ENCODE measurements at regions not wholly inside any gene's neighbourhood (a gene's known extent, or its start where the extent isn't known, plus 50 kb on each side); places are given as distances from the start of the nearest gene placed in this dataset.

DNA sequence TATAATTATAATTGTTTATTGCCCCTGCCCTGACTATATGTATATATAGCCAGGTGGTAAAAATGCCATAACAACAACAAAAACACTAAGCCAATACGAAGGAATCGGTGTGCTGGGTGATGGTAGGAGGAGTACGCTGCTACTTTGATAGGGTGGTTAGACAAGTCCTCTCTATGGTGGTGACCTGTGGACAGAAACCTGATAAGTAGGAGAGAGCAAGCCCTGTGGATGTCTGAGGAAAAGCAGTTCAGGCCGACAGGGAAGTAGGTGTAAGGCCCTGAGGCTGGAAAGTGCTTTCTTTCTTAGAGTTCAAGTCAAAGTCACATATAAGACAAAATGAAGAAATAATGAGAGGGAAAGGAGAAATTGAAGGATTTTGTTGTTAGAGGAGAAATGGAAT is 823.8 kb upstream of the CELF2 start:
- ChIA-PET SMC1A (ENCODE audit: uncharacterized antibody, unreplicated experiment) (no interaction called here), RAD21 (ENCODE audit: unreplicated experiment) (interaction anchor here (0.6 kb wide), 1 partner anchor 69 kb away, joined by 6 read pairs; no protein-coding TSS in a partner anchor), POLR2A (interaction anchor here (0.6 kb wide), 1 partner anchor 200 kb away, joined by 3 read pairs; no protein-coding TSS in a partner anchor), CTCF (no interaction called here)
- DNase-seq (ENCODE audit: low read depth, low spot score) (no peak), FAIRE-seq (no peak), ATAC-seq (no peak)
- Histone ChIP-seq H2AFZ (ENCODE audit: control insufficient read depth, low read depth, low read length) (no peak overlapping the region), H3K4me1 (ENCODE audit: control insufficient read depth, insufficient read depth, low read length) (no peaks in the 10 kb centered on the region), H3K27me3 (replicated peaks in 1 of 2; ENCODE audit: control insufficient read depth in 2 of 2, insufficient read depth in 2 of 2, low read length in 1 of 2) (no peaks in the 10 kb centered on the region), H3K79me2 (ENCODE audit: control insufficient read depth, insufficient read depth, low read length) (no peaks in the 10 kb centered on the region), H3K4me3 (no peak overlapping the region), H3K9me3 (replicated peaks; ENCODE audit: control insufficient read depth, insufficient read depth, low read length) (no peaks in the 10 kb centered on the region), H3K27ac (ENCODE audit: control insufficient read depth, insufficient read depth) (no peak overlapping the region), H4K20me1 (ENCODE audit: control insufficient read depth, insufficient read depth) (no peaks in the 10 kb centered on the region), H3K36me3 (ENCODE audit: control insufficient read depth in 2 of 2, insufficient read depth in 2 of 2, low read length in 1 of 2) (no peaks in the 10 kb centered on the region), H3K4me2 (ENCODE audit: control insufficient read depth, insufficient read depth) (no peak overlapping the region), H3K9ac (ENCODE audit: control insufficient read depth, insufficient read depth, low read length) (no peak overlapping the region)
- no TSS peak for BruUV-seq (replicated peaks)
- in situ Hi-C loops (cut with MboI), result no loop called here
- intact Hi-C loops (cut with micrococcal nuclease; ENCODE audit: unreplicated experiment), result no loop called here
- WGBS (ENCODE audit: insufficient coverage, insufficient replicate concordance, low lambda C conversion rate, missing lambda C conversion rate), result 57% methylated on average over 4 of the region's 4 CpGs
- TF ChIP-seq E2F8 (IDR thresholded peaks at IDR 0.05; ENCODE audit: low read depth, partially characterized antibody), result no peak
- no peak for TF ChIP-seq POU2F2 (IDR thresholded peaks at IDR 0.05; ENCODE audit: borderline replicate concordance, low read depth, low read length)
- no peak for TF ChIP-seq CBFB (IDR thresholded peaks at IDR 0.05; ENCODE audit: low read depth)
- TF ChIP-seq CHD2 (IDR thresholded peaks at IDR 0.05; ENCODE audit: borderline replicate concordance, low read depth, low read length), result no peak
- TF ChIP-seq, protein P1, sequence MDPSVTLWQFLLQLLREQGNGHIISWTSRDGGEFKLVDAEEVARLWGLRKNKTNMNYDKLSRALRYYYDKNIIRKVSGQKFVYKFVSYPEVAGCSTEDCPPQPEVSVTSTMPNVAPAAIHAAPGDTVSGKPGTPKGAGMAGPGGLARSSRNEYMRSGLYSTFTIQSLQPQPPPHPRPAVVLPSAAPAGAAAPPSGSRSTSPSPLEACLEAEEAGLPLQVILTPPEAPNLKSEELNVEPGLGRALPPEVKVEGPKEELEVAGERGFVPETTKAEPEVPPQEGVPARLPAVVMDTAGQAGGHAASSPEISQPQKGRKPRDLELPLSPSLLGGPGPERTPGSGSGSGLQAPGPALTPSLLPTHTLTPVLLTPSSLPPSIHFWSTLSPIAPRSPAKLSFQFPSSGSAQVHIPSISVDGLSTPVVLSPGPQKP (IDR thresholded peaks at IDR 0.05; ENCODE audit: low read depth, low read length), result no peak
- TF ChIP-seq NKRF (conservative IDR thresholded peaks at IDR 0.05), result no peak
- no peak for TF ChIP-seq TARDBP (IDR thresholded peaks at IDR 0.05; ENCODE audit: borderline replicate concordance)
- TF ChIP-seq BMI1 (IDR thresholded peaks at IDR 0.05; ENCODE audit: borderline replicate concordance), result no peak
- no peak for TF ChIP-seq RAD51 (IDR thresholded peaks at IDR 0.05)
- TF ChIP-seq, protein P2, sequence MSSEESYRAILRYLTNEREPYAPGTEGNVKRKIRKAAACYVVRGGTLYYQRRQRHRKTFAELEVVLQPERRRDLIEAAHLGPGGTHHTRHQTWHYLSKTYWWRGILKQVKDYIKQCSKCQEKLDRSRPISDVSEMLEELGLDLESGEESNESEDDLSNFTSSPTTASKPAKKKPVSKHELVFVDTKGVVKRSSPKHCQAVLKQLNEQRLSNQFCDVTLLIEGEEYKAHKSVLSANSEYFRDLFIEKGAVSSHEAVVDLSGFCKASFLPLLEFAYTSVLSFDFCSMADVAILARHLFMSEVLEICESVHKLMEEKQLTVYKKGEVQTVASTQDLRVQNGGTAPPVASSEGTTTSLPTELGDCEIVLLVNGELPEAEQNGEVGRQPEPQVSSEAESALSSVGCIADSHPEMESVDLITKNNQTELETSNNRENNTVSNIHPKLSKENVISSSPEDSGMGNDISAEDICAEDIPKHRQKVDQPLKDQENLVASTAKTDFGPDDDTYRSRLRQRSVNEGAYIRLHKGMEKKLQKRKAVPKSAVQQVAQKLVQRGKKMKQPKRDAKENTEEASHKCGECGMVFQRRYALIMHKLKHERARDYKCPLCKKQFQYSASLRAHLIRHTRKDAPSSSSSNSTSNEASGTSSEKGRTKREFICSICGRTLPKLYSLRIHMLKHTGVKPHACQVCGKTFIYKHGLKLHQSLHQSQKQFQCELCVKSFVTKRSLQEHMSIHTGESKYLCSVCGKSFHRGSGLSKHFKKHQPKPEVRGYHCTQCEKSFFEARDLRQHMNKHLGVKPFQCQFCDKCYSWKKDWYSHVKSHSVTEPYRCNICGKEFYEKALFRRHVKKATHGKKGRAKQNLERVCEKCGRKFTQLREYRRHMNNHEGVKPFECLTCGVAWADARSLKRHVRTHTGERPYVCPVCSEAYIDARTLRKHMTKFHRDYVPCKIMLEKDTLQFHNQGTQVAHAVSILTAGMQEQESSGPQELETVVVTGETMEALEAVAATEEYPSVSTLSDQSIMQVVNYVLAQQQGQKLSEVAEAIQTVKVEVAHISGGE (CRISPR knock-in tag; IDR thresholded peaks at IDR 0.05), result no peak
- no peak for TF ChIP-seq KAT2A (conservative IDR thresholded peaks at IDR 0.05; ENCODE audit: control insufficient read depth, low read depth, low read length)
- TF ChIP-seq SKIL (IDR thresholded peaks at IDR 0.05; ENCODE audit: low read depth, poor library complexity, severe bottlenecking), result no peak
- TF ChIP-seq ZZZ3 (IDR thresholded peaks at IDR 0.05; ENCODE audit: control insufficient read depth, insufficient read length, low read depth), result no peak
- no peak for TF ChIP-seq RUNX3 (IDR thresholded peaks at IDR 0.05; ENCODE audit: low read length)
